GM23338 (cell line): ENCODE measurements at regions not wholly inside any gene's neighbourhood (a gene's known extent, or its start where the extent isn't known, plus 50 kb on each side); places are given as distances from the start of the nearest gene placed in this dataset.

Experiments used
- ATAC-seq: fragments of 200-7000 bp; cut with Tn5 transposase; 3 replicates; pipeline ENCODE4 v1.9.1; 2020
- DNase-seq: peaks from one replicate; pipeline ENCODE4 v3.0.0-alpha.2; 2015; ENCODE audit warnings: low spot score
- H2AFZ ChIP-seq: fragments of 200-600 bp; sonication (generic); 2 replicates; pipeline ENCODE4 v1.8.0; 2016; ENCODE audit warnings: antibody characterized with exemption, mild to moderate bottlenecking, moderate library complexity
- H3F3A ChIP-seq: fragments of 200-600 bp; sonication (generic); replicated peaks from 2 replicates; pipeline ENCODE4 v1.8.0; 2017; ENCODE audit warnings: antibody characterized with exemption, mixed run types, low read depth
- H3K27ac ChIP-seq: fragments of 200-600 bp; sonication (generic); 2 replicates; pipeline ENCODE4 v1.6.1; 2016; ENCODE audit warnings: low read depth
- H3K27me3 ChIP-seq: fragments of 200-600 bp; sonication (generic); 2 replicates; pipeline ENCODE4 v1.8.0; 2016; ENCODE audit warnings: mild to moderate bottlenecking, mixed run types, moderate library complexity; ENCODE audit not compliant: insufficient read depth
- H3K36me3 ChIP-seq: fragments of 200-600 bp; sonication (generic); 2 replicates; pipeline ENCODE4 v1.8.0; 2016; ENCODE audit warnings: mild to moderate bottlenecking; ENCODE audit not compliant: insufficient read depth
- H3K4me1 ChIP-seq: fragments of 200-600 bp; sonication (generic); 2 replicates; pipeline ENCODE4 v1.8.0; 2016; ENCODE audit warnings: mild to moderate bottlenecking, moderate library complexity; ENCODE audit not compliant: insufficient read depth
- H3K4me2 ChIP-seq: fragments of 200-600 bp; sonication (generic); 2 replicates; pipeline ENCODE4 v1.7.1; 2017; ENCODE audit warnings: mixed run types
- H3K4me3 ChIP-seq: fragments of 200-600 bp; sonication (generic); 2 replicates; pipeline ENCODE4 v1.6.1; 2016; ENCODE audit warnings: mixed run types
- H3K79me2 ChIP-seq: fragments of 200-600 bp; sonication (generic); replicated peaks from 2 replicates; pipeline ENCODE4 v1.8.0; 2017; ENCODE audit warnings: mild to moderate bottlenecking; ENCODE audit not compliant: insufficient read depth
- H3K9me2 ChIP-seq: fragments of 200-600 bp; sonication (generic); 2 replicates; pipeline ENCODE4 v1.8.0; 2017; ENCODE audit not compliant: insufficient read depth
- H4K20me1 ChIP-seq: fragments of 200-600 bp; sonication (generic); replicated peaks from 2 replicates; pipeline ENCODE4 v1.8.0; 2017; ENCODE audit warnings: mild to moderate bottlenecking; ENCODE audit not compliant: insufficient read depth
- H3K27ac Mint-ChIP-seq: 2 replicates; pipeline ENCODE4 v1.8.0; 2020; ENCODE audit warnings: inconsistent platforms, mild to moderate bottlenecking, moderate library complexity, mixed read lengths
- H3K27me3 Mint-ChIP-seq: 3 replicates; pipeline ENCODE4 v1.8.0; 2022; ENCODE audit warnings: low read depth, mild to moderate bottlenecking, moderate library complexity, mixed read lengths, inconsistent platforms; ENCODE audit not compliant: insufficient read depth, poor library complexity
- H3K36me3 Mint-ChIP-seq: 3 replicates; pipeline ENCODE4 v1.8.0; 2021; ENCODE audit warnings: low read depth, mild to moderate bottlenecking, inconsistent platforms, moderate library complexity, mixed read lengths
- H3K4me1 Mint-ChIP-seq: 3 replicates; pipeline ENCODE4 v1.8.0; 2020; ENCODE audit warnings: mild to moderate bottlenecking, inconsistent platforms, mixed read lengths
- H3K4me3 Mint-ChIP-seq: 3 replicates; pipeline ENCODE4 v1.8.0; 2021; ENCODE audit warnings: moderate library complexity, mild to moderate bottlenecking, inconsistent platforms, mixed read lengths
- H3K9me3 Mint-ChIP-seq: 3 replicates; pipeline ENCODE4 v1.8.0; 2020; ENCODE audit warnings: moderate library complexity, mild to moderate bottlenecking, inconsistent platforms, mixed read lengths
- CREB1 ChIP-seq: fragments of 250-450 bp; sonication (Bioruptor Pico); IDR thresholded peaks from 2 replicates; pipeline ENCODE4 v1.5.0; 2020; ENCODE audit warnings: low read depth, mild to moderate bottlenecking, moderate library complexity
- CTCF ChIP-seq, 2 experiments: fragments of 200-600 bp in 1 of 2; sonication (generic) in 1 of 2; conservative IDR thresholded peaks; 2 replicates each; pipeline versions ENCODE4 v1.5.1 to v1.6.1; 2016 to 2017; ENCODE audit warnings: antibody characterized with exemption in 2 of 2, low read depth in 2 of 2, mild to moderate bottlenecking in 2 of 2, moderate library complexity in 1 of 2
- EZH2phosphoT487 ChIP-seq: fragments of 200-600 bp; sonication (generic); IDR thresholded peaks from one replicate; pipeline ENCODE4 v1.8.1; 2018; ENCODE audit warnings: antibody characterized with exemption; ENCODE audit not compliant: unreplicated experiment
- JUNB ChIP-seq: IDR thresholded peaks from one replicate; pipeline ENCODE4 v1.6.1; 2016; ENCODE audit warnings: antibody characterized with exemption; ENCODE audit not compliant: unreplicated experiment
- NANOG ChIP-seq: IDR thresholded peaks from 2 replicates; pipeline ENCODE4 v1.6.1; 2016; ENCODE audit warnings: antibody characterized with exemption, borderline replicate concordance
- POLR2AphosphoS5 ChIP-seq: IDR thresholded peaks from 2 replicates; pipeline ENCODE4 v1.6.1; 2016; ENCODE audit warnings: antibody characterized with exemption, low read depth
- REST ChIP-seq: IDR thresholded peaks from one replicate; pipeline ENCODE4 v1.6.1; 2018; ENCODE audit warnings: antibody characterized with exemption; ENCODE audit not compliant: unreplicated experiment
- ZNF331 ChIP-seq: fragments of 250-450 bp; sonication (Bioruptor Pico); IDR thresholded peaks from 2 replicates; pipeline ENCODE4 v1.5.0; 2020; ENCODE audit warnings: low read depth, mild to moderate bottlenecking, moderate library complexity

- DNase-seq (no peak), ATAC-seq (no peak)
- no peaks in the 10 kb centered on the region for H3K36me3 ChIP-seq
- H3K27ac ChIP-seq, result no peak overlapping the region
- no peaks in the 10 kb centered on the region for H3K4me1 ChIP-seq
- H3K36me3 Mint-ChIP-seq, result peaks cover 9% of the 10 kb centered on the region
- H3K9me3 Mint-ChIP-seq, result peaks cover 18% of the 10 kb centered on the region
- H3K4me3 ChIP-seq, result no peak overlapping the region
- H3K79me2 ChIP-seq, result no peaks in the 10 kb centered on the region
- H3K27me3 Mint-ChIP-seq, result peaks cover 4% of the 10 kb centered on the region
- no peaks in the 10 kb centered on the region for H3K9me2 ChIP-seq
- no peaks in the 10 kb centered on the region for H4K20me1 ChIP-seq
- no peaks in the 10 kb centered on the region for H3K27me3 ChIP-seq
- H2AFZ ChIP-seq, result no peak overlapping the region
- H3K4me2 ChIP-seq, result no peak overlapping the region
- peaks cover 5% of the 10 kb centered on the region; the same call in 1 of the 3 replicates for H3K4me1 Mint-ChIP-seq
- TF ChIP-seq EZH2phosphoT487, result no peak
- no peak for TF ChIP-seq JUNB
- TF ChIP-seq NANOG, result no peak
- no peak for TF ChIP-seq ZNF331 (CRISPR knock-in tag)
- TF ChIP-seq REST, result no peak
- no peak for TF ChIP-seq POLR2AphosphoS5
- H3F3A ChIP-seq, result no peaks in the 10 kb centered on the region
- H3K27ac Mint-ChIP-seq, result no peak overlapping the region
- H3K4me3 Mint-ChIP-seq, result no peak overlapping the region
Measured at GRCh38 chr5:6837095-6837494, 123.9 kb downstream of the TENT4A start.

- Mint-ChIP-seq H3K36me3 (peaks cover 9% of the 10 kb centered on the region), H3K4me3 (no peak overlapping the region), H3K4me1 (peaks cover 5% of the 10 kb centered on the region; the same call in 1 of the 3 replicates), H3K9me3 (peaks cover 18% of the 10 kb centered on the region), H3K27me3 (peaks cover 4% of the 10 kb centered on the region), H3K27ac (no peak overlapping the region)
- Histone ChIP-seq H3K9me2 (no peaks in the 10 kb centered on the region), H3F3A (no peaks in the 10 kb centered on the region), H3K27me3 (no peaks in the 10 kb centered on the region), H3K27ac (no peak overlapping the region), H3K4me1 (no peaks in the 10 kb centered on the region), H3K79me2 (no peaks in the 10 kb centered on the region), H2AFZ (no peak overlapping the region), H3K36me3 (no peaks in the 10 kb centered on the region), H4K20me1 (no peaks in the 10 kb centered on the region), H3K4me2 (no peak overlapping the region), H3K4me3 (no peak overlapping the region)
- TF ChIP-seq CREB1 (CRISPR knock-in tag) (no peak), REST (no peak), JUNB (no peak), ZNF331 (CRISPR knock-in tag) (no peak), EZH2phosphoT487 (no peak), POLR2AphosphoS5 (no peak), CTCF (conservative IDR thresholded peaks at IDR 0.05; ENCODE audit: low read depth in 2 of 2) (peak; percentile 83 to 86), NANOG (no peak)
- peak; percentile 48 for ATAC-seq
- DNase-seq, result peak; percentile 57
Measured at GRCh38 chr5:6837519-6838110, 124.4 kb downstream of the TENT4A start.
